H1 (cell line): ENCODE measurements at regions not wholly inside any gene's neighbourhood (a gene's known extent, or its start where the extent isn't known, plus 50 kb on each side); places are given as distances from the start of the nearest gene placed in this dataset.
A peak's percentile ranks its signal among the peaks of the same experiment; 100 is the strongest.

Experiments used
- CTCF ChIA-PET: fragments of 300-600 bp; sonication (Branson Sonifier 250); formaldehyde crosslinking; loops from one replicate; lab custom pipeline; 2021; ENCODE audit not compliant: partially characterized antibody; lab: Charles Lee
- POLR2A ChIA-PET: fragments of 300-600 bp; sonication (Branson Sonifier 250); formaldehyde crosslinking; loops from one replicate; lab custom pipeline; 2021; ENCODE audit warnings: inconsistent platforms; ENCODE audit not compliant: partially characterized antibody; lab: Charles Lee
- DNase-seq, 2 experiments: peaks; one replicate each; pipeline versions ENCODE4 v3.0.0 to v3.0.0-alpha.2; 2010 to 2022; ENCODE audit warnings: low spot score in 2 of 2, low read depth in 1 of 2, mixed read lengths in 1 of 2
- FAIRE-seq: peaks from 2 replicates; lab custom pipeline; 2011; peaks lifted over from hg19 to GRCh38; lab: Jason Lieb, UNC
- H2AFZ ChIP-seq: 2 replicates; pipeline ENCODE4 v1.8.1; 2012; ENCODE audit warnings: low read length, inconsistent platforms
- H2AK5ac ChIP-seq: 2 replicates; pipeline ENCODE4 v1.6.1; 2013; ENCODE audit warnings: low read depth, low read length
- H2BK120ac ChIP-seq: replicated peaks from 2 replicates; pipeline ENCODE3; 2013; ENCODE audit warnings: low read depth, low read length, inconsistent platforms
- H2BK12ac ChIP-seq: 2 replicates; pipeline ENCODE4 v1.6.1; 2013; ENCODE audit warnings: low read depth, low read length
- H2BK15ac ChIP-seq: 2 replicates; pipeline ENCODE4 v1.6.1; 2013; ENCODE audit warnings: low read length
- H2BK20ac ChIP-seq: 2 replicates; pipeline ENCODE4 v1.6.1; 2013; ENCODE audit warnings: low read length
- H2BK5ac ChIP-seq: 2 replicates; pipeline ENCODE4 v1.6.1; 2013; ENCODE audit warnings: low read depth, low read length
- H3K14ac ChIP-seq: 2 replicates; pipeline ENCODE4 v1.6.1; 2013; ENCODE audit warnings: inconsistent platforms; ENCODE audit not compliant: insufficient read length
- H3K18ac ChIP-seq: 2 replicates; pipeline ENCODE4 v1.6.1; 2013; ENCODE audit warnings: low read length; ENCODE audit errors: extremely low read depth
- H3K23ac ChIP-seq: 2 replicates; pipeline ENCODE4 v1.6.1; 2013; ENCODE audit warnings: inconsistent platforms; ENCODE audit not compliant: insufficient read length
- H3K23me2 ChIP-seq: 2 replicates; pipeline ENCODE4 v1.6.1; 2013; ENCODE audit warnings: low read depth, low read length
- H3K27ac ChIP-seq: 2 replicates; pipeline ENCODE4 v1.6.1; 2011; ENCODE audit warnings: low read depth, low read length, inconsistent platforms
- H3K27me3 ChIP-seq, 4 experiments: replicated peaks in 1 of 4; 1 replicate in 1 of 4; 2 replicates in 3 of 4; pipeline versions ENCODE4 v1.6.1 to v1.8.1; 2011 to 2013; ENCODE audit warnings: low read length in 3 of 4, mild to moderate bottlenecking in 3 of 4, inconsistent platforms in 2 of 4, mixed read lengths in 2 of 4, moderate library complexity in 1 of 4; ENCODE audit not compliant: control insufficient read depth in 3 of 4, insufficient read depth in 3 of 4; ENCODE audit errors: extremely low read depth in 1 of 4
- H3K36me3 ChIP-seq, 4 experiments: 2 replicates each; pipeline versions ENCODE4 v1.6.1 to v1.8.1; 2011 to 2013; ENCODE audit warnings: mild to moderate bottlenecking in 4 of 4, low read length in 3 of 4, moderate library complexity in 2 of 4, control low read depth in 1 of 4, inconsistent platforms in 1 of 4; ENCODE audit not compliant: insufficient read depth in 4 of 4, control insufficient read depth in 2 of 4
- H3K4ac ChIP-seq: replicated peaks from 2 replicates; pipeline ENCODE3; 2013; ENCODE audit warnings: low read length, low read depth, mixed read lengths, inconsistent platforms; ENCODE audit not compliant: insufficient read length
- H3K4me1 ChIP-seq, 4 experiments: replicated peaks in 1 of 4; 1 replicate in 1 of 4; 2 replicates in 3 of 4; pipeline versions ENCODE4 v1.6.1 to v1.8.1; 2011 to 2013; ENCODE audit warnings: low read length in 3 of 4, inconsistent platforms in 2 of 4, mixed read lengths in 1 of 4; ENCODE audit not compliant: insufficient read depth in 4 of 4, control insufficient read depth in 3 of 4
- H3K4me2 ChIP-seq, 2 experiments: 2 replicates each; pipeline versions ENCODE4 v1.6.1 to v1.8.1; 2011 to 2013; ENCODE audit warnings: low read depth in 2 of 2, low read length in 2 of 2, control low read depth in 1 of 2, inconsistent platforms in 1 of 2, mild to moderate bottlenecking in 1 of 2; ENCODE audit not compliant: insufficient read depth in 1 of 2
- H3K4me3 ChIP-seq, 4 experiments: fragments of 200-600, 300-600 bp in 1 of 4; sonication (generic), shearing (Covaris generic), sonication (Bioruptor Twin) in 1 of 4; 2 replicates each; pipeline versions ENCODE4 v1.5.1 to v1.8.1; 2011 to 2016; ENCODE audit warnings: low read length in 4 of 4, low read depth in 3 of 4, control low read depth in 2 of 4, inconsistent platforms in 2 of 4, mild to moderate bottlenecking in 2 of 4, mixed read lengths in 1 of 4, moderate library complexity in 1 of 4; ENCODE audit not compliant: insufficient read depth in 2 of 4; ENCODE audit errors: extremely low read depth in 1 of 4
- H3K56ac ChIP-seq: replicated peaks from 2 replicates; pipeline ENCODE3; 2013; ENCODE audit warnings: low read depth, mild to moderate bottlenecking, mixed read lengths, low read length, inconsistent platforms; ENCODE audit not compliant: insufficient read length
- H3K79me1 ChIP-seq: 2 replicates; pipeline ENCODE4 v1.6.1; 2013; ENCODE audit warnings: low read depth, low read length, control low read depth
- H3K79me2 ChIP-seq, 2 experiments: 2 replicates each; pipeline versions ENCODE4 v1.6.1 to v1.8.1; 2012 to 2013; ENCODE audit warnings: low read length in 2 of 2, mild to moderate bottlenecking in 2 of 2, inconsistent platforms in 1 of 2; ENCODE audit not compliant: insufficient read depth in 2 of 2, control insufficient read depth in 1 of 2
- H3K9ac ChIP-seq, 4 experiments: replicated peaks in 1 of 4; 1 replicate in 1 of 4; 2 replicates in 3 of 4; pipeline versions ENCODE4 v1.6.1 to v1.8.1; 2011 to 2013; ENCODE audit warnings: low read depth in 3 of 4, low read length in 3 of 4, control low read depth in 2 of 4, mild to moderate bottlenecking in 2 of 4, moderate library complexity in 2 of 4, inconsistent platforms in 1 of 4; ENCODE audit errors: extremely low read depth in 1 of 4
- H3K9me3 ChIP-seq, 2 experiments: 2 replicates each; pipeline versions ENCODE4 v1.6.1 to v1.8.1; 2012 to 2013; ENCODE audit warnings: mild to moderate bottlenecking in 2 of 2, moderate library complexity in 2 of 2, control low read depth in 1 of 2, inconsistent platforms in 1 of 2, low read depth in 1 of 2, low read length in 1 of 2, mixed read lengths in 1 of 2; ENCODE audit not compliant: insufficient read depth in 2 of 2
- H4K20me1 ChIP-seq, 2 experiments: replicated peaks in 1 of 2; 2 replicates each; pipeline versions ENCODE3 to v1.8.1; 2011 to 2013; ENCODE audit warnings: inconsistent platforms in 2 of 2, low read length in 2 of 2, mild to moderate bottlenecking in 1 of 2; ENCODE audit not compliant: insufficient read depth in 2 of 2, control insufficient read depth in 1 of 2
- H4K5ac ChIP-seq: 2 replicates; pipeline ENCODE4 v1.6.1; 2013; ENCODE audit warnings: low read length, low read depth, mixed read lengths, inconsistent platforms; ENCODE audit not compliant: insufficient read length
- H4K8ac ChIP-seq: 2 replicates; pipeline ENCODE4 v1.8.0; 2013; ENCODE audit warnings: mild to moderate bottlenecking, moderate library complexity, low read length, inconsistent platforms; ENCODE audit not compliant: insufficient read depth; ENCODE audit errors: extremely low read depth
- H4K91ac ChIP-seq: replicated peaks from 2 replicates; pipeline ENCODE3; 2013; ENCODE audit warnings: low read length, mixed read lengths, inconsistent platforms; ENCODE audit not compliant: insufficient read length
- CHD2 ChIP-seq: IDR thresholded peaks from 2 replicates; pipeline ENCODE4 v1.6.1; 2012; ENCODE audit warnings: low read length, improper control_type of control experiment
- KDM1A ChIP-seq: fragments of 200-600, 300-600 bp; sonication (generic); IDR thresholded peaks from 2 replicates; pipeline ENCODE4 v1.7.1; 2016; ENCODE audit warnings: mild to moderate bottlenecking, low read length, borderline replicate concordance
- SP1 ChIP-seq: IDR thresholded peaks from 2 replicates; pipeline ENCODE4 v1.6.1; 2011; ENCODE audit warnings: low read depth, low read length
- TAF7 ChIP-seq: optimal IDR thresholded peaks from 2 replicates; pipeline ENCODE3; 2011; ENCODE audit warnings: low read depth, mild to moderate bottlenecking, inconsistent platforms, low read length, moderate library complexity, borderline replicate concordance
- TCF12 ChIP-seq: IDR thresholded peaks from 2 replicates; pipeline ENCODE4 v1.6.1; 2011; ENCODE audit warnings: low read depth, mild to moderate bottlenecking, low read length
- WGBS, 2 experiments: shearing (Covaris generic) in 1 of 2; methylation state at CpG; one replicate each; pipeline versions ENCODE4 v1.1.6 to v1.1.7; 2013 to 2015; ENCODE audit warnings: low lambda C conversion rate in 2 of 2, mixed read lengths in 2 of 2, inconsistent platforms in 1 of 2, low coverage in 1 of 2, missing lambda C conversion rate in 1 of 2; ENCODE audit not compliant: insufficient replicate concordance in 2 of 2, insufficient coverage in 1 of 2, insufficient read length in 1 of 2; ENCODE audit errors: extremely low coverage in 1 of 2, missing lambda C conversion rate in 1 of 2; 5-methylcytosine and 5-hydroxymethylcytosine counted together

DNA sequence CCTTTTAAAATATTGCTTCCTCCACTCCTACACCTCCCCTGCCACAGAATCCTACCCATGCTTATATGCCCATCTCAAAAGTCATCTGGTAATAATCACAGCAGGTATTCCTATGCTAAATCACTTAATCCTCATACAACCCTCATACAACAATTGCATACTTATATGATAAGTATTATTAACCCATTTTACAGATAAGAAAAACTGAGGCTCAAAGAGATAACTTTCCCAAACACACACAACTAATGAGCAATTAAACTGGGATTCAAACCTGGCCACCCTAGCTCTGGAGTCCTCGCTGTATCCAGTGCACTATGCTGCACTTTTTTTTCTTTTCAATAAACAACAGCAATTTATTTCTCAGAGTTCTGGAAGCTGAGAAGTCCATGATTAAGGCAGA is 99.8 kb upstream of the TSPAN5 start:
- CTCF ChIA-PET, result interaction anchor here (1.1 kb wide), 1 partner anchor 13 kb away, joined by 4 read pairs; no protein-coding TSS in a partner anchor
- H2BK5ac ChIP-seq, result no peak overlapping the region
- H3K56ac ChIP-seq, result no peak overlapping the region
- H2BK20ac ChIP-seq, result no peak overlapping the region
- H4K5ac ChIP-seq, result no peak overlapping the region
- no peak overlapping the region for H2BK12ac ChIP-seq
- H3K4ac ChIP-seq, result no peak overlapping the region
- POLR2A ChIA-PET, result no interaction called here
- H3K9me3 ChIP-seq, result no peaks in the 10 kb centered on the region
- H3K18ac ChIP-seq, result no peak overlapping the region
- H3K23ac ChIP-seq, result no peak overlapping the region
- DNase-seq (no peak), FAIRE-seq (no peak)
- no peaks in the 10 kb centered on the region for H3K27me3 ChIP-seq
- no peaks in the 10 kb centered on the region for H3K79me2 ChIP-seq
- no peak overlapping the region for H2AK5ac ChIP-seq
- no peak overlapping the region for H3K4me3 ChIP-seq
- WGBS, 2 experiments, result 92% methylated on average over 1 of the region's 1 CpG; no CpG with 5 or more reads in 1 of the 2 experiments
- H3K4me1 ChIP-seq, result no peaks in the 10 kb centered on the region
- H3K4me2 ChIP-seq, result no peak overlapping the region
- H3K79me1 ChIP-seq, result no peaks in the 10 kb centered on the region
- no peaks in the 10 kb centered on the region for H4K20me1 ChIP-seq
- no peaks in the 10 kb centered on the region for H3K36me3 ChIP-seq
- no peak overlapping the region for H2BK15ac ChIP-seq
- H3K27ac ChIP-seq, result no peak overlapping the region
- no peak overlapping the region for H2BK120ac ChIP-seq
- H2AFZ ChIP-seq, result no peak overlapping the region
- no peak overlapping the region for H4K91ac ChIP-seq
- H3K23me2 ChIP-seq, result no peaks in the 10 kb centered on the region; the same call in 1 of the 2 replicates
- H3K9ac ChIP-seq, result no peak overlapping the region
- H3K14ac ChIP-seq, result no peak overlapping the region
- TF ChIP-seq TCF12, result no peak
- 0 out of 2 replicates have a peak, but pooled peaks have one; percentile 34 for TF ChIP-seq KDM1A
- TF ChIP-seq TAF7, result no peak
- no peak for TF ChIP-seq CHD2
- no peak for TF ChIP-seq SP1
- no peak overlapping the region for H4K8ac ChIP-seq
